ENCODE measurements at regions not wholly inside any gene's neighbourhood (a gene's known extent, or its start where the extent isn't known, plus 50 kb on each side); places are given as distances from the start of the nearest gene placed in this dataset.

DNA sequence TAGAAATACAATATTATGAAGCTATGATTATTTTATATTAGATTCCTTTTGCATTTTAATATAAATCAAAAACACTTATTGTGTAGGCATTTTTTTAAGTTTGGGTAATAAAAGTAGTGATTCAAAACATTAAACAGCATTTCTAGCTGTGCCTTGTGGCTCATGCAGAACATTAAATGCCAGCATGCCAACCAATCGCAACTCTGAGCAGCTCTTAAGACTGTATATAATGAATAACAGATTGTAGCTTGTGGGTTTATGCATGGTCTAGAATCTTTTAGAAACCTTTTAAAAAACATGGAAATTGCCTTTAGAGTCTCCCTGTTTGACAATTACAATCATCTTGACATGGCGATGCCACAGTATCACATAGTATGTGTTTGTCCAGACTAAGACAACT lies 903.8 kb downstream of the EFNA5 start:
- DNase-seq, result no peak

GRCh38 chr5:106759581-106759980 lies 911.2 kb downstream of the EFNA5 start:
- no peak for DNase-seq

DNA sequence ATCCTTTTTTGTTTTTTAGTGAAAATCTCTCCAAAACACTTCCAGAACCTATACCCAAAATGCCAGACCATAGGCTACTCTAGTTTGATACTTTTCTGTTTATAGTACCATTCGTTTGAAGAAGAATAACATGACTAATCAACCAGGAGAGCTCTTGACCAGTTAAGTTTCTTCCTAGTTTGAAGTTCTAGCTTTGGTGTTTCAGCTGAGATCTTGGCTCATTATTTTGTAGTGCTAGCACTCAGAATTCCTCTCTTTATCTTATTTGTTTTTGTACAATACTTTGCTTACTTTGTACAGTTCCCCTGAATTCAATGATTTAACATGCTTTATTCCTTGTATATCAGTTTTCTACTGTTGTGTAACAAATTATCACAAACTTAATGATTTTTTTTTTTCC lies 911.6 kb downstream of the EFNA5 start:
- no peak for DNase-seq

- no peak for DNase-seq
These were observed 913.1 kb downstream of the EFNA5 start for GRCh38 chr5:106757672-106758071.

- no peak for DNase-seq
These were observed 914.9 kb downstream of the EFNA5 start for GRCh38 chr5:106755789-106756188.

DNA sequence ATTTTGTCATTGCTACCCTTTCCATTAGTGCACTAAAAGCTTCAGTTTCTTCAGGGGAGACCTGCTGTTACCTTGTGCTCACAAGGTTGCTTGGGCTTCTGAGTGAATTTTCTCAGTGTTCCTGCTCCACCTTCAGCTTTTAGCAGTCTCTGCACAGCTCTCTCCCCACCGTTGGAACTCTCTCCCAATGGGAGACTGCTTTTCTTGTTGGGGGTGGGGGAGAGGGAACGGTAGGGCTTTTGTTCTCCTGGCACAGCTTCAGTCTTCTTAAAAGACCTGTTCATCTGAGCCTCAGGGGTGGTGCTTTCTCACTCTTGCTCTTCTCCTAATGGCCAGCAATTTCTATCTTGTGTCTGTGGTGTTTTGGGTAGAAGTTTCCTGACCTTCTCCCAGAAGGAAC lies 915.7 kb downstream of the EFNA5 start:
- DNase-seq, result no peak

DNA sequence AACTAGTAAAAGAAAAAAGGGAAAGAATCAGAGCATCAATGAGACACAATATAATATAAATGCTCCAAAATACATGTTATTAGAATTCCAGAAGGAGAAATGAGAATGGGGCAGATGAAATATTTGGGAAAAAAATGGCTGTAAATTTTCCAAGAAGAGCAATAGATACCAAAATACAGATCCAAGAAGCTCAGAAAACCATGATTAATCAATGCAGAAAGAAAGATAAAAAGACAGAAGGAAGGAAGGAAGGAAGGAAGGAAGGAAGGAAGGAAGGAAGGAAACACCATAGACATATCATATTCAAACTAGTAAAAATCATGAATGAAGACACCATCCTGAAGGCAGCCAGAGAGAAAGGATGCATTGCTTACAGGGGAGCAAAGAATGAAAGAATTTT lies 920.9 kb downstream of the EFNA5 start:
- DNase-seq, result no peak

DNA sequence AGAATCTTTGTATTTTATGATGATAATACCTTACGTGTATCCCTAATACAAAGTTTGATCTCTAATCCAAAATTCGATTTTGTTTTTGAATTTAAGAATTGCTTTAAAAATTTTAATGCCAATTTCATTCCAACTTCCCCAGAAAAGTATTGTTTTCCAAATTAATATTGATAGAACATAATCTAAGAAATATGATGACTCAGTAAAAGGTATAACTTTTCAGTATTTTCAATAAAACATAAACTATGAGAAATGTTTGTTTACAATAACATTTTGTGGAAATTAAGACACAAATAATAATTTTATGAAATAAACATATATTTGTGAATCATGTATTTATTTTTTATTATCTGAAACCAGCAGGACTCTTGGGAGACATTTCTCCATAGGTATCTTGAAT lies 931.6 kb downstream of the EFNA5 start:
- no peak for DNase-seq

DNA sequence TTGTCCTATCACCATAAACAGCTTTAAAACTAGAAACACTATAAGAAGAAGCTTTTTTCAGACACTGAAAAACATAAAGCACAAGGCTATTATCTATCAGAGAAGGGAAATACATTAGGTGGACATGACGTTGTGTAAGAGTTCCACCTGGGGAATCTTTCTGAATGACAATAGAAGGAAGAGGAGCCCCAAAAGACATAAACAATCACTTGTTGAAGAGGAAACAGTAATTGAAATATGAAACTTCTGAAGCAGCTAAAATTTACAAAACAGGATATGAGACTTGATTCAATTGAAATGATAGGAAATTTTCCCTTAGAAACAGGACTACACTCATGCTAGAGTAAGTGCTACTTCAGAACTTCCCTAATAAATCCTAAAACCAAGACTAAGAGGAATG lies 933.6 kb downstream of the EFNA5 start:
- no peak for DNase-seq

DNA sequence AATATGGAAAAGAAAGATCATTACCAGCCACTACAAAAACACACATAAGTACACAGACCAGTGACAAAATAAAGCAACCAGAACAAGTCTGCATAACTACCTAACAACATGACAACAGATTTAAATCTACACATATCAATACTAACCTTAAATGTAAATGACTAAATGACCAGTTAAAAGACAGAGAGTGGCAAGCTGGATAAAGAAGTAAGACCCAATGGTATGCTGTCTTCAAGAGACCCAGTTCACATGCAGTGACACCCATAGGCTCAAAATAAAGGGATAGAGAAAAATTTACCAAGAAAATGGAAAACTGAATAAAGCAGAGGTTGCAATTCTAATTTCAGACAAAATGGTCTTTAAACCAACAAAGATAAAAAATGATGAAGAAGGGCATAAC lies 938.1 kb downstream of the EFNA5 start:
- no peak for DNase-seq

DNA sequence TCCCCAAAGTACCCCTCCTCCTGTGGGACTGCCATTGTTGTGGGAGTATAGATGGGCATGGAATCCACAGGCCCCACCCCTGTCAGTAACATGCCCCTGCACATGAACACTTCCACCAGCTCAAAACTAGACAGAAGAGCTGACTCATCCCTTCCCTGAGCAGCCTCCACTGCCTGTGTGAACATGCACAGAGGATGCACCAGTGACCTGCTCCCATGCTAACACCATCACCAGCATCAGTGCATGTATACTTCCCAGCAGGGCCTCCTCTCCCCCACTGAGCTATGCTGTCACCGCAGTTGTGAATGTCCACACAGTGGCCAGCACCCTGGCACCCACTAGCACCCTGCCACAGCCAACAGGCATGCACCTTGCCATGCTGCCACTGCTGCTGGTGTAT lies 939.8 kb downstream of the EFNA5 start:
- DNase-seq, result no peak

DNA sequence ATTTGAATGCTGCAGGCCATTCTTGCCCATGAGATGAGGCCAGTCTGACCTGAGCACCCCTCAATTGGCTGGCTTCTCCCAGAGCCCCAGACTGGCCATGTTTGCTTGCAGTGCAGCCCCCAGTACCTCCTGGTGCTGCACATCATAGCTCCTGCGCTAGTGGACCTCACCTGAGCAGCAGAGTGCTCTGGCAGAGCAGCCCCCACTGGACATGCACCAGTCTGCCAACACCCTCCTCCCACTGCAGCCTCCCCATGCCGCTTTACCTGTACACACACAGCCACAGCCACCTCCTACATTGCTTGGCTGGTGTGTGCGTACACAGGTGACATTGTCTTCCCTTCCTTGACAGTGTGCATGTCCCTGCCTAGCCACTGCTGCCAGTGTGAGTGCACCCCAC lies 940.2 kb downstream of the EFNA5 start:
- no peak for DNase-seq

DNA sequence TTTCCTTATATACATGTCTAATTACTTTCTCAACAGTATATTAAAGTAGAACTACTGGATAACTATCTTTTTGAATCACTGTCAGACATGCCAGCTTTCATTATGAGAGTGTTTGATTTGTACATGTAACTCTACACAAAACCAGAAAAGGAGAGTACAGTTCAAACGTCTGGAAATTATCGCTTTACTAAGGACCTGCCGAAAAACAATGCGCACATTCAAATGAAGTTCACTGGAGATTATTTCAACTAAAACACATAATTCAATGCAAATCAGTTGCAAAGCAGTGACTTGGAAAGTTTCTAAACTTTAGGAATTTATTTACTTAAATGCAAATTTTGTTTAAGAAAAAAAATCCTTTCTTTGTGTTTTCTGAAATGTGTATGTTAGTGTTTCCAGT lies 942.5 kb downstream of the EFNA5 start:
- no peak for DNase-seq

- no peak for DNase-seq
These were observed 943.7 kb downstream of the EFNA5 start for GRCh38 chr5:106727071-106727470.

GRCh38 chr5:106720367-106720766 lies 950.4 kb downstream of the EFNA5 start:
- no peak for DNase-seq

- no peak for DNase-seq
These were observed 970.9 kb downstream of the EFNA5 start for GRCh38 chr5:106699796-106700195.

GRCh38 chr5:106699198-106699597 lies 971.5 kb downstream of the EFNA5 start:
- DNase-seq, result no peak

GRCh38 chr5:106698169-106698568 lies 972.6 kb downstream of the EFNA5 start:
- DNase-seq, result no peak

GRCh38 chr5:106691701-106692100 lies 979.0 kb downstream of the EFNA5 start:
- DNase-seq, result no peak

GRCh38 chr5:106690585-106690984 lies 980.2 kb downstream of the EFNA5 start:
- no peak for DNase-seq

DNA sequence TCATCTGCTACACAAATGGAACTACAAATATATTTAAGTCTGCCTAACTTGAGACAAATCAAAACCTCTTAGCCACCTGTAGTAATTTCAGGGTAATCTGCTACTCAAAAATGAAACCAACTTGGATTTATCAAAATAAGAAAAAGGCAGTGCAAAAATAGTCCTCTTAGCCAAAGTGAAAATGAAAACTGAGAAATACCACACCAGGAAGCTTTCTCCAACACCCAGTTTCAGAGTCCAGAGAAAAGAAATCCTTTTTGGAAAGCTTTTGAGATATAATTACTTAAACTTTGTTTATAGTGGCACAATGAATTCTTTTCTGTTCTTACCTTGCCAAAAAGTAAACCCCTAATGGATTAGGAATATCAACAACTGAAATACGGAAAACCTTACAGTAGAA lies 990.4 kb downstream of the EFNA5 start:
- no peak for DNase-seq

GRCh38 chr5:106677057-106677456 lies 993.7 kb downstream of the EFNA5 start:
- no peak for DNase-seq

GRCh38 chr5:106675687-106676086 lies 995.0 kb downstream of the EFNA5 start:
- DNase-seq, result no peak

- DNase-seq, result no peak
These were observed 996.8 kb downstream of the EFNA5 start for GRCh38 chr5:106673941-106674340.

DNA sequence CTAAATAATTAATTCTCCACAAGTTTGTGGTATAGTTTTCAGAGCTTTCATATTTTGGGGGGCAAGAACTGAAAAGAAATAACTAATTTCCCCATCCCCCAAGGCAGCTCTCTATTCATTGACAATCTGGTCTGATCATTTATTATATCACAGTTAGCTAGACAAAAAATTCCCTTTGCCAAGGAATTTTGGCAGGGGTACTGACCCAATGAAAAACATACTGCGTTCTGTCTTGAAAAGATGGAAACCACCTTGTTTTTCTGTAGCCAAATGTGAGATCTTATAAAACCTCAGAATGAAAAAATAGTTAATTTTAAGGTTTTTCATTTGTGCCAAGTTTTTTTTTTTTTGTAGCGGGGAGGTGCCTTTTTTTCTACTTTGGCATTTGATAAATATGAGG lies 1008.9 kb downstream of the EFNA5 start:
- DNase-seq, result no peak

- no peak for DNase-seq
These were observed 1010.1 kb downstream of the EFNA5 start for GRCh38 chr5:106660681-106661080.

Data from CD4-positive, alpha-beta T cell treated with Interleukin-6 for 4 hours (primary cell).